GM13976 (cell line): ENCODE measurements at regions not wholly inside any gene's neighbourhood (a gene's known extent, or its start where the extent isn't known, plus 50 kb on each side); places are given as distances from the start of the nearest gene placed in this dataset.
"Not testable (repeated sequence)": the region's sequence is repeated elsewhere in the genome, so short reads cannot be mapped to it uniquely, and the experiment has no call there.

Source experiments
- DNase-seq: peaks from one replicate; pipeline ENCODE4 v3.0.0; 2012; ENCODE audit warnings: low spot score
- CTCF ChIP-seq: IDR thresholded peaks from 2 replicates; pipeline ENCODE4 v1.5.1; 2012; ENCODE audit warnings: borderline replicate concordance, mild to moderate bottlenecking; ENCODE audit not compliant: insufficient read depth; ENCODE audit errors: extremely low read depth, missing control alignments, control extremely low read depth
- in situ Hi-C: fragments of 300-500 bp; cut with MboI; formaldehyde crosslinking; loops from one replicate; pipeline ENCODE4 v1.12.0; 2022; ENCODE audit warnings: low sequenced_read_pairs, mixed read lengths, inconsistent platforms; ENCODE audit not compliant: unreplicated experiment

- DNase-seq: no peak
- in situ Hi-C loops: no loop called here
- TF ChIP-seq CTCF: no peak
Observed at GRCh38 chr2:38486213-38487026, 109.3 kb upstream of the ATL2 start.

GRCh38 chr2:38485734-38486133, 108.7 kb upstream of the ATL2 start:
- in situ Hi-C loops: no loop called here
- no peak for TF ChIP-seq CTCF
- peak; percentile 71 for DNase-seq

GRCh38 chr2:38484957-38485356, 107.9 kb upstream of the ATL2 start:
- DNase-seq: no peak
- in situ Hi-C loops: no loop called here

GRCh38 chr2:38483776-38484501, 106.9 kb upstream of the ATL2 start:
- DNase-seq: no peak
- in situ Hi-C loops: no loop called here
- TF ChIP-seq CTCF: no peak

More at GRCh38 chr2:38484957-38485356, 107.9 kb upstream of the ATL2 start:
- no peak for TF ChIP-seq CTCF

- DNase-seq, in situ Hi-C loops: not testable (repeated sequence)
Observed at GRCh38 chr2:38482710-38483109, 105.6 kb upstream of the ATL2 start.

GRCh38 chr2:38480617-38481016, 103.5 kb upstream of the ATL2 start:
- DNase-seq: no peak
- in situ Hi-C loops: no loop called here
- no peak for TF ChIP-seq CTCF

GRCh38 chr2:38477006-38477405, 99.9 kb upstream of the ATL2 start:
- in situ Hi-C loops: no loop called here
- DNase-seq: no peak
- TF ChIP-seq CTCF: no peak
